Mucosa of descending colon (tissue), 3 donors: ENCODE measurements at regions not wholly inside any gene's neighbourhood (a gene's known extent, or its start where the extent isn't known, plus 50 kb on each side); places are given as distances from the start of the nearest gene placed in this dataset.
"Not testable (repeated sequence)": the region's sequence is repeated elsewhere in the genome, so short reads cannot be mapped to it uniquely, and the experiment has no call there.

Source experiments
- ATAC-seq: fragments of 200-7000 bp; cut with Tn5 transposase; one replicate; pipeline ENCODE4 v1.9.1; 2020; ENCODE audit warnings: mild to moderate bottlenecking, moderate library complexity
- DNase-seq, 3 donors: peaks; one replicate each; pipeline ENCODE4 v3.0.0-alpha.2; 2020
- H3K36me3 ChIP-seq: fragments of 200-600 bp; one replicate; pipeline ENCODE4 v1.8.0; 2021; ENCODE audit warnings: low read depth, mild to moderate bottlenecking
- H3K4me1 ChIP-seq: fragments of 200-600 bp; one replicate; pipeline ENCODE4 v1.8.0; 2021; ENCODE audit warnings: low read depth, mild to moderate bottlenecking
- H3K4me3 ChIP-seq: fragments of 200-600 bp; one replicate; pipeline ENCODE4 v1.8.0; 2021; ENCODE audit warnings: mild to moderate bottlenecking
- H3K9me3 ChIP-seq: fragments of 200-600 bp; one replicate; pipeline ENCODE4 v1.8.0; 2021; ENCODE audit warnings: mild to moderate bottlenecking
- intact Hi-C, 2 donors: fragments of 100-400 bp; cut with DNase I in 1 of 2; cut with micrococcal nuclease in 1 of 2; formaldehyde crosslinking; loops; one replicate each; pipeline versions ENCODE4 v1.11.0 to v1.11.1; 2022; cut with DNase I, micrococcal nuclease
- TF ChIP-seq, protein P1 (sequence below): fragments of 200-600 bp; IDR thresholded peaks from one replicate; pipeline ENCODE4 v1.8.0; 2022; ENCODE audit warnings: antibody characterized with exemption, mild to moderate bottlenecking
- donor health status: DM: no; HTN: no; CAD: no; lungs with moderate emphysema.
- donor health status: DM: no; HTN: no; CAD: no.
- donor health status: DM: no; HTN: yes; CAD: no.

DNA sequence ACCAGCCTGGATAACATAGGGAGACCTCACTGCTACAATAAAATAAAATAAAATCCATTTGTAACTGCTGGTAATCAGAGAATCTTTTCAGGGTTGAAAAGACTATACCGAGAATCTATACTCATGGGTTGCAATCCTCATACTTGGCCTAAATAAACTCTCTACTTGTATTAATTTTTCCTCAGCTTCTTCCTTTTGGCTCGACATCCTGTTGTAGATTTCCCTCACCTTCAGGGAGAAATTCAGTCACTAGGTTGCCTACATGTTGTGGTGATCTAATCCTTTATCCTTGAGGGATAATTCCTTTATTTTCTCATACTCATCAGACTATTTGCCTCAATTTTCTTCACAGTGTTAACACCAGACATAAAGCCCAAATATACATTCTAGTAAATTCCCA lies 1093.4 kb downstream of the SORCS3 start:
- Histone ChIP-seq H3K36me3 (no peaks in the 10 kb centered on the region), H3K4me1 (no peaks in the 10 kb centered on the region), H3K4me3 (no peak overlapping the region), H3K9me3 (no peaks in the 10 kb centered on the region)
- TF ChIP-seq, protein P1, sequence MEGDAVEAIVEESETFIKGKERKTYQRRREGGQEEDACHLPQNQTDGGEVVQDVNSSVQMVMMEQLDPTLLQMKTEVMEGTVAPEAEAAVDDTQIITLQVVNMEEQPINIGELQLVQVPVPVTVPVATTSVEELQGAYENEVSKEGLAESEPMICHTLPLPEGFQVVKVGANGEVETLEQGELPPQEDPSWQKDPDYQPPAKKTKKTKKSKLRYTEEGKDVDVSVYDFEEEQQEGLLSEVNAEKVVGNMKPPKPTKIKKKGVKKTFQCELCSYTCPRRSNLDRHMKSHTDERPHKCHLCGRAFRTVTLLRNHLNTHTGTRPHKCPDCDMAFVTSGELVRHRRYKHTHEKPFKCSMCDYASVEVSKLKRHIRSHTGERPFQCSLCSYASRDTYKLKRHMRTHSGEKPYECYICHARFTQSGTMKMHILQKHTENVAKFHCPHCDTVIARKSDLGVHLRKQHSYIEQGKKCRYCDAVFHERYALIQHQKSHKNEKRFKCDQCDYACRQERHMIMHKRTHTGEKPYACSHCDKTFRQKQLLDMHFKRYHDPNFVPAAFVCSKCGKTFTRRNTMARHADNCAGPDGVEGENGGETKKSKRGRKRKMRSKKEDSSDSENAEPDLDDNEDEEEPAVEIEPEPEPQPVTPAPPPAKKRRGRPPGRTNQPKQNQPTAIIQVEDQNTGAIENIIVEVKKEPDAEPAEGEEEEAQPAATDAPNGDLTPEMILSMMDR, result no peak
- intact Hi-C loops, result no loop called here
- no peak for ATAC-seq
- DNase-seq, result no peak

DNA sequence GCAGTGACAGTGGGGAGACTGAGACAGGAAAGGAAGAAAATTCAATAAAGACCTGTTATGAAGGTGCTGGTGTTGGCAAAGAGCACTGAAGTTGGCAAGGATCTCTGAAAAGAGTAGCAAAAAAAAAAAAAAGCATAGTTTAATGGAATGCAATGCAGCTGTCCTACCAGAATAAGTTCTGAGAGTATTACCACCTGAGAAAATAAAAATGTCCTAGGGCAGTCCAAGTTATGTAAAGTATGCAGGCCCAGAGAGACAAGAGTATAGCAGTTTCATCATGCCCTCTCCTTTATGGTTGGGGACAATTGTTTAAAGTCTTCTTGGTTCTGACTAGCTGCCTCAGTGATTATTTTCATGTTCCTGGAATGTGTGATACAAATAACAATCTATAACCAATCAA lies 1092.8 kb downstream of the SORCS3 start:
- H3K9me3 ChIP-seq, result no peaks in the 10 kb centered on the region
- H3K4me3 ChIP-seq, result no peak overlapping the region
- no peaks in the 10 kb centered on the region for H3K4me1 ChIP-seq
- H3K36me3 ChIP-seq, result no peaks in the 10 kb centered on the region
- intact Hi-C loops, result no loop called here
- no peak for DNase-seq
- TF ChIP-seq, protein P1, result no peak
- no peak for ATAC-seq

DNA sequence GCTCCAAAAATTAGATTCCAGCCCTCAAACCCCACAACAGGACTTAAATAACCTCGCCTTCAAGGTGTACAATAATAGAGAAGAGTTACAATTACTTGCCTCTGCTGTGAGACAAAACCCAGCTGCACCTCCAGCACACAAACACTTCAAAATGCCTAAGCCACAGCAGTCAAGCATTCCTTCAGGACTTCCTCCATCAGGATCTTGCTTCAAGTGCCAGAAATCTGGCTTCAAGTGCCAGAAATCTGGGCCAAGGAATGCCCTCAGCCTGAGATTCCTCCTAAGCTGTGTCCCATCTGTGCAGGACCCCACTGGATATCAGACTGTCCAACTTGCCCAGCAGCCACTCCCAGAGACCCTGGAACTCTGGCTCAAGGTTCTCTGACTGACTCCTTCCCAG lies 1088.3 kb downstream of the SORCS3 start:
- H3K4me1 ChIP-seq, result no peaks in the 10 kb centered on the region
- H3K36me3 ChIP-seq, result no peaks in the 10 kb centered on the region
- ATAC-seq, result no peak
- DNase-seq, result no peak
- no peak overlapping the region for H3K4me3 ChIP-seq
- no peaks in the 10 kb centered on the region for H3K9me3 ChIP-seq
- TF ChIP-seq, protein P1, result no peak
- intact Hi-C loops, result no loop called here

DNA sequence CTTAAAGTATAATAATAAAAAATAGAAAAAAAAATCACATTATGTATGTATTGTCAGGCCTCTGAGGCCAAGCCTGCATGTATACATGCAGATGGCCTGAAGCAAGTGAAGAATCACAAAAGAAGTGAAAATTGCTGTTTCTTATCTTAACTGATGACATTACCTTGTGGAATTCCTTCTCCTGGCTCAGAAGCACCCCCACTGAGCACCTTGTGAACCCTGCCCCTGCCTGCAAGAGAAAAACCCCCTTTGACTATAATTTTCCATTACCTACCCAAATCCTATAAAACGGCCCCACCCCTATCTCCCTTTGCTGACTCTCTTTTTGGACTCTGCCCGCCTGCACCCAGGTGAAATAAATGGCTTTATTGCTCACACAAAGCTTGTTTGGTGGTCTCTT lies 1086.5 kb downstream of the SORCS3 start:
- intact Hi-C loops, H3K9me3 ChIP-seq, H3K4me3 ChIP-seq, DNase-seq, ATAC-seq, H3K4me1 ChIP-seq, H3K36me3 ChIP-seq: not testable (repeated sequence)

DNA sequence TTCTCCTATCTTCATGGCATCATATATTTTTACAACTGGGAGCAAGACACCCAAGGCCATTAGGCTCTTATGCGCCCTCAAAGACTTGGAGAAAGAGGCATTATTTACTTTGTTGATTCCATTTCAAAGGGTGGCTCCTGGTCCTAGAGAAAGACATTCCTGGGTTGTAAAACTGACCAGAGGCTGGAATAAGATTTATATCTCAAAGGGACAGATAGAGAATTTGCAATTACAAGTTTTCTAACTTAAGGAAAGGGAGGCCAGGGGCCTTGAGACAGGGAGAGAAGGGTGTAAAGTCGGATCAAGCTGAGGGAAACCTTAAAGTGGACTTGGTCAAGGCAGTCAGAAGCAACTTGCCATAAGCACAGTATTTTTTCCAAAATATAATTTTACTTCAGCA lies 1086.0 kb downstream of the SORCS3 start:
- H3K4me3 ChIP-seq, result no peak overlapping the region
- ATAC-seq, result no peak
- no peaks in the 10 kb centered on the region for H3K36me3 ChIP-seq
- H3K9me3 ChIP-seq, result no peaks in the 10 kb centered on the region
- TF ChIP-seq, protein P1, result no peak
- DNase-seq, result no peak
- intact Hi-C loops, result no loop called here
- no peaks in the 10 kb centered on the region for H3K4me1 ChIP-seq

DNA sequence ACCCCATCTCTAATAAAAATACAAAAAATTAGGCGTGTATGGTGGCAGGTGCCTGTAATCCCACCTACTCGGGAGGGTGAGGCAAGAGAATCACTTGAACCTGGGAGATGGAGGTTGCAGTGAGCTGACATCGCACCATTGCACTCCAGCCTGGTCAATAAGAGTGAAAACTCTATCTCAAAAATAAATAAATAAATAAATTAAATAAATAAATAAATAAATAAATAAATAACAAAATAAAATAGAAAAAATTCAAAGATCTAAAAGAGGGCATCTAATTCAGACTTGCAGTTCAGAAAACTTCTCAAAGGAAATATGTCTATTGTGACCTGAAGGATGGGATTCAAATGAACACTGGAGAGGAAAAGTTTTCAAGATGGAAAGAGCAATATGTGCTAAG lies 1085.1 kb downstream of the SORCS3 start:
- Histone ChIP-seq H3K4me3 (no peak overlapping the region), H3K4me1 (no peaks in the 10 kb centered on the region), H3K36me3 (no peaks in the 10 kb centered on the region), H3K9me3 (no peaks in the 10 kb centered on the region)
- TF ChIP-seq, protein P1, result no peak
- no peak for ATAC-seq
- intact Hi-C loops, result no loop called here
- DNase-seq, result no peak
